ENCODE measurements at regions not wholly inside any gene's neighbourhood (a gene's known extent, or its start where the extent isn't known, plus 50 kb on each side); places are given as distances from the start of the nearest gene placed in this dataset.

DNA sequence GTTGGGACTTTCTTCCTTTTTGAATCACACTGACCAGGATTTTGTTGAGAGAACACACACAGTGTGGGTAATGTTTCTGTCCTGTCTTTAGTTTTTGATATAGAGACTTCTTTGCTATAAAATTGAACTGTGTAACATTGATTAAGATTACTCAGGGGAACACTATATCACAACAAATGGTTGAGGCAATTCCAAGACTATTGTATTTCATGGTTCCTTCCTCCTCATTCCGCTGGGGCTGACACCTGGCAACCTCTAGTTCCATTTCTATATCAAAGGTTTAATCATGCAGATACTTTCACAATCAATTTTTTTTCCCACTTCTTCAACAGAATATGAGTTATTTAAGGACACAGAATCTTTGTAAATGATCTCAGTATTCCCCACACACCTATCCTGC, 182.2 kb downstream of the TAF11L14 start:
- Histone ChIP-seq H3K27ac (no peak overlapping the region), H3K9me3 (no peaks in the 10 kb centered on the region), H3K27me3 (no peaks in the 10 kb centered on the region), H3K36me3 (no peaks in the 10 kb centered on the region), H3K4me1 (no peaks in the 10 kb centered on the region), H3K4me3 (no peak overlapping the region)
- FAIRE-seq (no peak), ATAC-seq (no peak), DNase-seq (no peak)
- intact Hi-C loops (cut with DNase I): no loop called here
- TF ChIP-seq, protein P1, sequence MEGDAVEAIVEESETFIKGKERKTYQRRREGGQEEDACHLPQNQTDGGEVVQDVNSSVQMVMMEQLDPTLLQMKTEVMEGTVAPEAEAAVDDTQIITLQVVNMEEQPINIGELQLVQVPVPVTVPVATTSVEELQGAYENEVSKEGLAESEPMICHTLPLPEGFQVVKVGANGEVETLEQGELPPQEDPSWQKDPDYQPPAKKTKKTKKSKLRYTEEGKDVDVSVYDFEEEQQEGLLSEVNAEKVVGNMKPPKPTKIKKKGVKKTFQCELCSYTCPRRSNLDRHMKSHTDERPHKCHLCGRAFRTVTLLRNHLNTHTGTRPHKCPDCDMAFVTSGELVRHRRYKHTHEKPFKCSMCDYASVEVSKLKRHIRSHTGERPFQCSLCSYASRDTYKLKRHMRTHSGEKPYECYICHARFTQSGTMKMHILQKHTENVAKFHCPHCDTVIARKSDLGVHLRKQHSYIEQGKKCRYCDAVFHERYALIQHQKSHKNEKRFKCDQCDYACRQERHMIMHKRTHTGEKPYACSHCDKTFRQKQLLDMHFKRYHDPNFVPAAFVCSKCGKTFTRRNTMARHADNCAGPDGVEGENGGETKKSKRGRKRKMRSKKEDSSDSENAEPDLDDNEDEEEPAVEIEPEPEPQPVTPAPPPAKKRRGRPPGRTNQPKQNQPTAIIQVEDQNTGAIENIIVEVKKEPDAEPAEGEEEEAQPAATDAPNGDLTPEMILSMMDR (IDR thresholded peaks at IDR 0.05): no peak
- WGBS, 2 donors: 58 to 86% methylated on average over 1 of the region's 1 CpG

- no peak for ATAC-seq
- TF ChIP-seq, protein P1 (IDR thresholded peaks at IDR 0.05): no peak
- 31 to 38% methylated on average over 2 of the region's 2 CpGs for WGBS, 2 donors
Observed at GRCh38 chr5:17816944-17817343, 182.7 kb downstream of the TAF11L14 start.

DNA sequence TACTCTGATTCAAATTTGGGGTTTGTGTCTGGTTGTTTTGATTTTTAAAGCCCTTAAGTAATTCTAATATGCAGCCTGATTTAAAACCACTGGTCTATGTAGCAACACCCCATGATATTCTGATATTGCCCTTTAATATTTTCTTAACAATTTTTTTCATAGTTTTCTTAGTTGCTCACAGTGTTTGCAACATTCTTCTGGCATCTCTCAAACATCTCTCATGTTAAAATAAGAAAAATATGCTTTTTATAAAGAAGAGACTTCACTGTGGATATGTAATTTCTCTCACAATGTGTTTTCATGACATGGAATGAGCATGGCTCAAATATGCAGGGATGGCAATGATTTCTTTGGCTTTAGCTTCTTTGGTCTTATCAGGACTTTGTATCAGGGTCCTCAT, 183.7 kb downstream of the TAF11L14 start:
- H3K27me3 ChIP-seq: no peaks in the 10 kb centered on the region
- H3K9me3 ChIP-seq: no peaks in the 10 kb centered on the region
- intact Hi-C loops (cut with DNase I): no loop called here
- ATAC-seq (no peak), FAIRE-seq (no peak), DNase-seq (no peak)
- no peaks in the 10 kb centered on the region for H3K4me1 ChIP-seq
- no peak overlapping the region for H3K4me3 ChIP-seq
- TF ChIP-seq, protein P1 (IDR thresholded peaks at IDR 0.05): no peak
- no peak overlapping the region for H3K27ac ChIP-seq
- no peaks in the 10 kb centered on the region for H3K36me3 ChIP-seq

More at GRCh38 chr5:17816944-17817343, 182.7 kb downstream of the TAF11L14 start:
- H3K36me3 ChIP-seq: no peaks in the 10 kb centered on the region
- H3K27me3 ChIP-seq: no peaks in the 10 kb centered on the region
- H3K9me3 ChIP-seq: no peaks in the 10 kb centered on the region
- H3K4me1 ChIP-seq: no peaks in the 10 kb centered on the region
- intact Hi-C loops (cut with DNase I): no loop called here
- DNase-seq (no peak), FAIRE-seq (no peak)
- H3K27ac ChIP-seq: no peak overlapping the region
- no peak overlapping the region for H3K4me3 ChIP-seq

DNA sequence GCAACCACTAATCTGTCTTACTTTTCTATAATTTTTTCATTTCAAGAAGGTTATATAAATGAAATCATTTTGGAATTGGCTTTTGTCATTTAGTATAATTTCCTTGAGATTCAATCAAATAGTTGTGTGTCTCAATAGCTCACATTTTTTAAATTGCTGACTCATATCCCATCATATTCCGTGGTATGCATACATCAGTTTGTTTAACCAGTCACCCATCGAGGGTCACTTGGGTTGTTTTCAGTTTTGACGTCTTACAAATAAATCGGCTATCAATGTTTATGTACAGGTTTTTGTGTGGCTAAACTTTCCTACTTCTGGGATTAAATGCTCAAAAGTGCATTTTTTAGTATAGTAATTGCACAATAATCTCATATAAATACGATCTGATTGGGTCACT, 185.5 kb downstream of the TAF11L14 start:
- 55 to 60% methylated on average over 5 of the region's 5 CpGs for WGBS, 2 donors
- TF ChIP-seq, protein P1 (IDR thresholded peaks at IDR 0.05): no peak
- Histone ChIP-seq H3K36me3 (no peaks in the 10 kb centered on the region), H3K4me1 (no peaks in the 10 kb centered on the region), H3K27me3 (no peaks in the 10 kb centered on the region), H3K27ac (no peak overlapping the region), H3K4me3 (no peak overlapping the region), H3K9me3 (no peaks in the 10 kb centered on the region)
- DNase-seq: no peak
- intact Hi-C loops (cut with DNase I): no loop called here
- FAIRE-seq: no peak
- ATAC-seq: no peak

DNA sequence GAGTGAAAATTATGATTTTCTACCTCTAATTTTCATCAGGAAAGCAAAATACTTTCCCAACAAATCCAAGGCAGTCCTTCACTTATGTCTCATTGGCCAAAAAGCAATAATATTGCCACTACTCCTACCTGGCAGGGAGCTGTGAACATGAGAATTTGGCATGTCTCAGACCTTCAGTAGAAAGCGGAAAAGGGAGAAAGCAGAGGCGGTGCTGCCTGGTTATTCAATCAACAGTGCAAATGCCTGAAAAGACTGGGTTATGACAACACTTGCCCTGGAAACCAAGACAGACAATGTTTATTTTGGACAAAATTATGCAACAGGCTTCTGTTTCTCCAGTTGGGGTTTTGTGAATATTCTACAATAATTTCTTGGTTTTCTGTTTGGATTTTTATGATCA, 194.4 kb downstream of the TAF11L14 start:
- no peaks in the 10 kb centered on the region for H3K4me1 ChIP-seq
- intact Hi-C loops (cut with DNase I): no loop called here
- H3K9me3 ChIP-seq: no peaks in the 10 kb centered on the region
- no peak for FAIRE-seq
- no peaks in the 10 kb centered on the region for H3K27me3 ChIP-seq
- no peak for DNase-seq
- H3K27ac ChIP-seq: no peak overlapping the region
- no peak overlapping the region for H3K4me3 ChIP-seq
- 69 to 85% methylated on average over 2 of the region's 2 CpGs for WGBS, 2 donors
- no peak for ATAC-seq
- no peaks in the 10 kb centered on the region for H3K36me3 ChIP-seq
- TF ChIP-seq, protein P1 (IDR thresholded peaks at IDR 0.05): no peak
